T-helper 1 cell (primary cell): ENCODE measurements at regions not wholly inside any gene's neighbourhood (a gene's known extent, or its start where the extent isn't known, plus 50 kb on each side); places are given as distances from the start of the nearest gene placed in this dataset.

Experiments
- DNase-seq, 5 donors: peaks; one replicate each; pipeline ENCODE4 v3.0.0-alpha.2; 2012 to 2020

GRCh38 chr6:98782772-98783171 is 51.6 kb upstream of the POU3F2 start:
- no peak for DNase-seq

GRCh38 chr6:98783578-98783977 is 50.8 kb upstream of the POU3F2 start:
- no peak for DNase-seq
